Dedifferentiated amniotic fluid mesenchymal stem cell (primary cell): ENCODE measurements at regions not wholly inside any gene's neighbourhood (a gene's known extent, or its start where the extent isn't known, plus 50 kb on each side); places are given as distances from the start of the nearest gene placed in this dataset.
A peak's percentile ranks its signal among the peaks of the same experiment; 100 is the strongest.

Experiments
- DNase-seq: peaks from one replicate; pipeline ENCODE4 v3.0.0-alpha.2; 2016; ENCODE audit errors: extremely low spot score

GRCh38 chr19:30217461-30217860 is 154.7 kb upstream of the ZNF536 start:
- DNase-seq: no peak

- no peak for DNase-seq
These were observed 152.5 kb upstream of the ZNF536 start for GRCh38 chr19:30219702-30220101.

GRCh38 chr19:30221176-30221575 is 151.0 kb upstream of the ZNF536 start:
- no peak for DNase-seq

GRCh38 chr19:30222428-30222873 is 149.7 kb upstream of the ZNF536 start:
- no peak for DNase-seq

GRCh38 chr19:30222992-30223865 is 149.0 kb upstream of the ZNF536 start:
- no peak for DNase-seq

- DNase-seq: no peak
These were observed 148.1 kb upstream of the ZNF536 start for GRCh38 chr19:30223866-30224688.

GRCh38 chr19:30224689-30225606 is 147.2 kb upstream of the ZNF536 start:
- DNase-seq: no peak

- no peak for DNase-seq
These were observed 146.3 kb upstream of the ZNF536 start for GRCh38 chr19:30225676-30226463.

GRCh38 chr19:30226464-30227011 is 145.6 kb upstream of the ZNF536 start:
- no peak for DNase-seq

GRCh38 chr19:30227012-30227621 is 145.1 kb upstream of the ZNF536 start:
- no peak for DNase-seq

- DNase-seq: peak; percentile 33
These were observed 144.5 kb upstream of the ZNF536 start for GRCh38 chr19:30227661-30228112.

GRCh38 chr19:30228113-30228834 is 143.9 kb upstream of the ZNF536 start:
- DNase-seq: no peak

- no peak for DNase-seq
These were observed 143.2 kb upstream of the ZNF536 start for GRCh38 chr19:30228835-30229524.

GRCh38 chr19:30229525-30230174 is 142.5 kb upstream of the ZNF536 start:
- DNase-seq: no peak

GRCh38 chr19:30231408-30232318 is 140.5 kb upstream of the ZNF536 start:
- no peak for DNase-seq

GRCh38 chr19:30233375-30233774 is 138.8 kb upstream of the ZNF536 start:
- DNase-seq: no peak

- no peak for DNase-seq
These were observed 136.2 kb upstream of the ZNF536 start for GRCh38 chr19:30235946-30236345.
